ENCODE measurements at regions not wholly inside any gene's neighbourhood (a gene's known extent, or its start where the extent isn't known, plus 50 kb on each side); places are given as distances from the start of the nearest gene placed in this dataset.

DNA sequence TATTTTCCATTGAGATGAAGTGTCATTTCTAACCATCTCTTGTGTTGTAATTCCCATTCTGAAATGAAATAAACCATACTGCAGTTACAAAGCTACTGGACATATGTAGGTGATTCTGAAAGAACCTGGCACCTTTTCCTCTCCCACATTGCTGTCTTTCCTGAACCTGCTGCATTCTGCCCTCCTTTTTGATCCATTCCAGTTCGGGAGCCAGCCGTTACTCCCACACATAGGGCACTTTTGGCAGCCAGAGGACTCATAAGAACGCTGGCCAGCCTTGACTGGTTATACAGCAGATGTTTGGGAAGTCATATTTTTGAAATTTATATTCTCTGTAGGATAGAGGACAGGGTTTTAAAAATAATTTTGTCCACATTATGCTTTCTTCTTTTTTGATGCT is 369.8 kb upstream of the CDH7 start:
- no peak for TF ChIP-seq JUN (CRISPR knock-in tag; IDR thresholded peaks at IDR 0.05)
- TF ChIP-seq CREB1 (CRISPR knock-in tag; IDR thresholded peaks at IDR 0.05), result no peak
- TF ChIP-seq, protein P1, sequence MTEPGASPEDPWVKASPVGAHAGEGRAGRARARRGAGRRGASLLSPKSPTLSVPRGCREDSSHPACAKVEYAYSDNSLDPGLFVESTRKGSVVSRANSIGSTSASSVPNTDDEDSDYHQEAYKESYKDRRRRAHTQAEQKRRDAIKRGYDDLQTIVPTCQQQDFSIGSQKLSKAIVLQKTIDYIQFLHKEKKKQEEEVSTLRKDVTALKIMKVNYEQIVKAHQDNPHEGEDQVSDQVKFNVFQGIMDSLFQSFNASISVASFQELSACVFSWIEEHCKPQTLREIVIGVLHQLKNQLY (CRISPR knock-in tag; IDR thresholded peaks at IDR 0.05), result no peak
